ENCODE measurements at regions not wholly inside any gene's neighbourhood (a gene's known extent, or its start where the extent isn't known, plus 50 kb on each side); places are given as distances from the start of the nearest gene placed in this dataset.
"Not testable (repeated sequence)": the region's sequence is repeated elsewhere in the genome, so short reads cannot be mapped to it uniquely, and the experiment has no call there.

- Histone ChIP-seq H3K36me3 (ENCODE audit: control insufficient read depth in 2 of 3, insufficient read depth in 3 of 3, low read length in 3 of 3) (no peaks in the 10 kb centered on the region), H3K9ac (ENCODE audit: low read length in 3 of 3) (no peak overlapping the region), H3K9me3 (ENCODE audit: control insufficient read depth in 2 of 3, insufficient read depth in 1 of 3, low read length in 3 of 3) (no peaks in the 10 kb centered on the region), H3K4me3 (ENCODE audit: low read length in 3 of 3) (no peak overlapping the region), H3K4me1 (ENCODE audit: control insufficient read depth in 2 of 3, insufficient read depth in 2 of 3, low read depth in 1 of 3, low read length in 3 of 3) (no peaks in the 10 kb centered on the region), H3K27ac (ENCODE audit: low read depth in 2 of 2, low read length in 2 of 2) (no peak overlapping the region), H3K27me3 (ENCODE audit: control insufficient read depth, insufficient read depth, low read length) (no peaks in the 10 kb centered on the region)
- TF ChIP-seq CTCF (IDR thresholded peaks at IDR 0.05; ENCODE audit: borderline replicate concordance, extremely low read depth, insufficient read depth): no peak
- FAIRE-seq: no peak
- intact Hi-C loops (cut with DNase I): no loop called here
- DNase-seq: no peak
These were observed 80.3 kb upstream of the EOMES start for GRCh38 chr3:27802425-27802824.

- Histone ChIP-seq H3K4me1 (ENCODE audit: control insufficient read depth in 2 of 3, insufficient read depth in 2 of 3, low read depth in 1 of 3, low read length in 3 of 3) (no peaks in the 10 kb centered on the region), H3K27me3 (ENCODE audit: control insufficient read depth, insufficient read depth, low read length) (no peaks in the 10 kb centered on the region), H3K36me3 (ENCODE audit: control insufficient read depth in 2 of 3, insufficient read depth in 3 of 3, low read length in 3 of 3) (no peaks in the 10 kb centered on the region), H3K27ac (ENCODE audit: low read depth in 2 of 2, low read length in 2 of 2) (no peak overlapping the region), H3K4me3 (ENCODE audit: low read length in 3 of 3) (no peak overlapping the region), H3K9me3 (ENCODE audit: control insufficient read depth in 2 of 3, insufficient read depth in 1 of 3, low read length in 3 of 3) (no peaks in the 10 kb centered on the region), H3K9ac (ENCODE audit: low read length in 3 of 3) (no peak overlapping the region)
- intact Hi-C loops (cut with DNase I): no loop called here
- no peak for FAIRE-seq
- TF ChIP-seq CTCF (IDR thresholded peaks at IDR 0.05; ENCODE audit: borderline replicate concordance, extremely low read depth, insufficient read depth): no peak
- DNase-seq: no peak
These were observed 80.7 kb upstream of the EOMES start for GRCh38 chr3:27802849-27803248.

- H3K27me3 ChIP-seq (ENCODE audit: control insufficient read depth, insufficient read depth, low read length): no peaks in the 10 kb centered on the region
- H3K9ac ChIP-seq (ENCODE audit: low read length in 3 of 3): no peak overlapping the region
- intact Hi-C loops (cut with DNase I): no loop called here
- no peaks in the 10 kb centered on the region for H3K36me3 ChIP-seq (ENCODE audit: control insufficient read depth in 2 of 3, insufficient read depth in 3 of 3, low read length in 3 of 3)
- H3K27ac ChIP-seq (ENCODE audit: low read depth in 2 of 2, low read length in 2 of 2): no peak overlapping the region
- DNase-seq: no peak
- H3K4me1 ChIP-seq (ENCODE audit: control insufficient read depth in 2 of 3, insufficient read depth in 2 of 3, low read depth in 1 of 3, low read length in 3 of 3): no peaks in the 10 kb centered on the region
- H3K4me3 ChIP-seq (ENCODE audit: low read length in 3 of 3): no peak overlapping the region
- FAIRE-seq: no peak
- TF ChIP-seq CTCF (IDR thresholded peaks at IDR 0.05; ENCODE audit: borderline replicate concordance, extremely low read depth, insufficient read depth): no peak
- no peaks in the 10 kb centered on the region for H3K9me3 ChIP-seq (ENCODE audit: control insufficient read depth in 2 of 3, insufficient read depth in 1 of 3, low read length in 3 of 3)
These were observed 83.2 kb upstream of the EOMES start for GRCh38 chr3:27805282-27805681.

GRCh38 chr3:27813255-27813654 lies 91.1 kb upstream of the EOMES start:
- intact Hi-C loops (cut with DNase I): no loop called here
- Histone ChIP-seq H3K4me3 (ENCODE audit: low read length in 3 of 3) (no peak overlapping the region), H3K9me3 (ENCODE audit: control insufficient read depth in 2 of 3, insufficient read depth in 1 of 3, low read length in 3 of 3) (no peaks in the 10 kb centered on the region), H3K27ac (ENCODE audit: low read depth in 2 of 2, low read length in 2 of 2) (no peak overlapping the region), H3K36me3 (ENCODE audit: control insufficient read depth in 2 of 3, insufficient read depth in 3 of 3, low read length in 3 of 3) (no peaks in the 10 kb centered on the region), H3K9ac (ENCODE audit: low read length in 3 of 3) (no peak overlapping the region), H3K27me3 (ENCODE audit: control insufficient read depth, insufficient read depth, low read length) (no peaks in the 10 kb centered on the region), H3K4me1 (ENCODE audit: control insufficient read depth in 2 of 3, insufficient read depth in 2 of 3, low read depth in 1 of 3, low read length in 3 of 3) (no peaks in the 10 kb centered on the region)
- no peak for TF ChIP-seq CTCF (IDR thresholded peaks at IDR 0.05; ENCODE audit: borderline replicate concordance, extremely low read depth, insufficient read depth)
- DNase-seq (no peak), FAIRE-seq (no peak)

GRCh38 chr3:27821609-27822008 lies 99.5 kb upstream of the EOMES start:
- H3K9ac ChIP-seq (ENCODE audit: low read length in 3 of 3); H3K9me3 ChIP-seq (ENCODE audit: control insufficient read depth in 2 of 3, insufficient read depth in 1 of 3, low read length in 3 of 3); H3K4me3 ChIP-seq (ENCODE audit: low read length in 3 of 3); H3K36me3 ChIP-seq (ENCODE audit: control insufficient read depth in 2 of 3, insufficient read depth in 3 of 3, low read length in 3 of 3); H3K27ac ChIP-seq (ENCODE audit: low read depth in 2 of 2, low read length in 2 of 2); H3K27me3 ChIP-seq (ENCODE audit: control insufficient read depth, insufficient read depth, low read length); FAIRE-seq; DNase-seq; H3K4me1 ChIP-seq (ENCODE audit: control insufficient read depth in 2 of 3, insufficient read depth in 2 of 3, low read depth in 1 of 3, low read length in 3 of 3); intact Hi-C loops (cut with DNase I): not testable (repeated sequence)
